CD8-positive, alpha-beta memory T cell (primary cell): ENCODE measurements at regions not wholly inside any gene's neighbourhood (a gene's known extent, or its start where the extent isn't known, plus 50 kb on each side); places are given as distances from the start of the nearest gene placed in this dataset.
"Not testable (repeated sequence)": the region's sequence is repeated elsewhere in the genome, so short reads cannot be mapped to it uniquely, and the experiment has no call there.

Source experiments
- CTCF ChIA-PET: fragments of 350-600 bp; sonication (Branson Sonifier 250); formaldehyde crosslinking; loops from one replicate; lab custom pipeline; 2021; ENCODE audit warnings: antibody characterized with exemption; lab: Charles Lee
- POLR2A ChIA-PET: fragments of 350-600 bp; sonication (Branson Sonifier 250); formaldehyde crosslinking; loops from one replicate; lab custom pipeline; 2021; ENCODE audit warnings: antibody characterized with exemption; lab: Charles Lee
- DNase-seq, 5 donors: peaks; one replicate each; pipeline versions ENCODE4 v3.0.0 to v3.0.0-alpha.2; 2020 to 2022; ENCODE audit warnings: mixed read lengths in 1 of 5
- H3K27ac ChIP-seq: one replicate; pipeline ENCODE4 v1.7.0; 2013; ENCODE audit warnings: low read depth, mild to moderate bottlenecking, low read length, moderate library complexity
- H3K27me3 ChIP-seq: 2 replicates; pipeline ENCODE4 v1.7.0; 2013; ENCODE audit warnings: low read length, mild to moderate bottlenecking; ENCODE audit not compliant: insufficient read depth, poor library complexity, severe bottlenecking
- H3K36me3 ChIP-seq: 2 replicates; pipeline ENCODE4 v1.7.0; 2013; ENCODE audit warnings: mild to moderate bottlenecking, low read length, moderate library complexity; ENCODE audit not compliant: insufficient read depth
- H3K4me1 ChIP-seq: 2 replicates; pipeline ENCODE4 v1.7.0; 2013; ENCODE audit warnings: mild to moderate bottlenecking, low read length, moderate library complexity; ENCODE audit not compliant: insufficient read depth
- H3K4me3 ChIP-seq: 2 replicates; pipeline ENCODE4 v1.7.0; 2013; ENCODE audit warnings: mild to moderate bottlenecking, low read length
- H3K9me3 ChIP-seq: 2 replicates; pipeline ENCODE4 v1.7.0; 2013; ENCODE audit warnings: mild to moderate bottlenecking, low read length
- H3K27ac Mint-ChIP-seq, 8 donors: one replicate each; pipeline ENCODE4 v1.8.0; 2020 to 2021; ENCODE audit warnings: mixed read lengths in 8 of 8, mild to moderate bottlenecking in 6 of 8, inconsistent platforms in 3 of 8, moderate library complexity in 3 of 8
- H3K27me3 Mint-ChIP-seq, 2 donors: one replicate each; pipeline ENCODE4 v1.8.0; 2020 to 2021; ENCODE audit warnings: mixed read lengths in 2 of 2, mild to moderate bottlenecking in 1 of 2, moderate library complexity in 1 of 2
- H3K36me3 Mint-ChIP-seq, 3 donors: one replicate each; pipeline ENCODE4 v1.8.0; 2020 to 2021; ENCODE audit warnings: mixed read lengths in 3 of 3, inconsistent platforms in 1 of 3, mild to moderate bottlenecking in 1 of 3
- H3K4me1 Mint-ChIP-seq, 3 donors: one replicate each; pipeline ENCODE4 v1.8.0; 2020 to 2021; ENCODE audit warnings: mixed read lengths in 3 of 3, inconsistent platforms in 1 of 3, mild to moderate bottlenecking in 1 of 3
- H3K4me3 Mint-ChIP-seq, 7 donors: one replicate each; pipeline ENCODE4 v1.8.0; 2020 to 2021; ENCODE audit warnings: mixed read lengths in 7 of 7, mild to moderate bottlenecking in 6 of 7, moderate library complexity in 4 of 7, inconsistent platforms in 2 of 7
- H3K9me3 Mint-ChIP-seq, 5 donors: one replicate each; pipeline ENCODE4 v1.8.0; 2020 to 2022; ENCODE audit warnings: mixed read lengths in 5 of 5, mild to moderate bottlenecking in 3 of 5, moderate library complexity in 2 of 5, inconsistent platforms in 1 of 5

- Mint-ChIP-seq H3K36me3 (peaks cover 0 to 3% (median 0%) of the 10 kb centered on the region in 3 donors), H3K27ac (no peak overlapping the region), H3K27me3 (peaks cover 0 to 7% of the 10 kb centered on the region in 2 donors), H3K4me3 (no peak overlapping the region), H3K4me1 (peaks cover 4 to 7% (median 5%) of the 10 kb centered on the region in 3 donors), H3K9me3 (no peaks in the 10 kb centered on the region)
- Histone ChIP-seq H3K36me3 (no peaks in the 10 kb centered on the region), H3K4me3 (no peak overlapping the region), H3K4me1 (no peaks in the 10 kb centered on the region), H3K27ac (no peak overlapping the region), H3K27me3 (no peaks in the 10 kb centered on the region), H3K9me3 (no peaks in the 10 kb centered on the region)
- ChIA-PET CTCF (no interaction called here), POLR2A (no interaction called here)
- no peak for DNase-seq
Observed at GRCh38 chr6:14287707-14288106, 170.1 kb downstream of the CD83 start.

- Histone ChIP-seq H3K4me1 (no peaks in the 10 kb centered on the region), H3K36me3 (no peaks in the 10 kb centered on the region), H3K4me3 (no peak overlapping the region), H3K27ac (no peak overlapping the region), H3K27me3 (no peaks in the 10 kb centered on the region), H3K9me3 (no peaks in the 10 kb centered on the region)
- no peak for DNase-seq
- CTCF ChIA-PET: interaction anchor here (0.7 kb wide), 1 partner anchor 12 kb away, joined by 3 read pairs; no protein-coding TSS in a partner anchor
- Mint-ChIP-seq H3K27me3 (peaks cover 0 to 7% of the 10 kb centered on the region in 2 donors), H3K4me1 (peaks cover 4 to 7% (median 5%) of the 10 kb centered on the region in 3 donors), H3K9me3 (no peaks in the 10 kb centered on the region), H3K4me3 (no peak overlapping the region), H3K36me3 (peaks cover 0 to 3% (median 0%) of the 10 kb centered on the region in 3 donors), H3K27ac (no peak overlapping the region)
- POLR2A ChIA-PET: no interaction called here
Observed at GRCh38 chr6:14288910-14289309, 171.3 kb downstream of the CD83 start.

DNA sequence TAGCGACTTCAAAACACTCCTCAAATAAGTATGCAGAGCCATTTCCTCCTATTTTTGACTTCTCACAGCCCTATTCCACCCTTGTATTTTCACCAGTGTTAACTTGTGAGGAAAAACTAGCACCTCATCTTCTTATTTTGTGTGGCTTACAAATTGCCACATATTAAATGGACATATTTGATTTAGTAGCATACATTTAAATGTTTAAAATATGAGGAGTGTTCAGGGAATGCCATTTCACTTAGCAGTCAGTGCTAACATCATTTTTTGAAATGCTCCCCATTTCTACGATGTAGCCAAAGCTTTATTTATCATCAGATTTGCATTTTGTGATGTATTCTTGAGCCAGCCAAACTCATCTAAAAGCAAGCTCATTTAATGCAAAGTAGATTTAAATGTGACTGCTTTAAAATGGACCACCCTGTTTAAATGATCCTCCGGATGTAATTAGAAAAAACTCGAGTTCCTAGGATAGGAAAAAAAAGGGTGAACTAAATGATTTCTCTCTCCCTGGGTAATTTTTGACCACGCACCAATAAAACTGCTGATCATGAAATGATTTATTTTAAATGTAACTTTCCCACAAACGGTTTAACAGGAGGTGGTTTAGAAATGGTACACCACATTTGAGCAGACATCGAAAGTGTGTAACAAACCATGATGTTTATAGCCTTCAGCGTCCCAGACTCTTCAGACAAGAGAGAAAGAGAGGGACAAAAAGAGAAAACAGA, 172.6 kb downstream of the CD83 start:
- H3K4me1 Mint-ChIP-seq: peaks cover 4 to 7% (median 5%) of the 10 kb centered on the region in 3 donors
- POLR2A ChIA-PET: no interaction called here
- H3K36me3 Mint-ChIP-seq: peaks cover 0 to 3% (median 0%) of the 10 kb centered on the region in 3 donors
- H3K27ac ChIP-seq: no peak overlapping the region
- no peak for DNase-seq
- no peaks in the 10 kb centered on the region for H3K9me3 ChIP-seq
- H3K4me1 ChIP-seq: no peaks in the 10 kb centered on the region
- no peaks in the 10 kb centered on the region for H3K36me3 ChIP-seq
- H3K27ac Mint-ChIP-seq: no peak overlapping the region
- CTCF ChIA-PET: no interaction called here
- no peaks in the 10 kb centered on the region for H3K27me3 ChIP-seq
- H3K27me3 Mint-ChIP-seq: peaks cover 0 to 7% of the 10 kb centered on the region in 2 donors
- no peak overlapping the region for H3K4me3 ChIP-seq
- H3K9me3 Mint-ChIP-seq: no peaks in the 10 kb centered on the region
- H3K4me3 Mint-ChIP-seq: no peak overlapping the region

DNA sequence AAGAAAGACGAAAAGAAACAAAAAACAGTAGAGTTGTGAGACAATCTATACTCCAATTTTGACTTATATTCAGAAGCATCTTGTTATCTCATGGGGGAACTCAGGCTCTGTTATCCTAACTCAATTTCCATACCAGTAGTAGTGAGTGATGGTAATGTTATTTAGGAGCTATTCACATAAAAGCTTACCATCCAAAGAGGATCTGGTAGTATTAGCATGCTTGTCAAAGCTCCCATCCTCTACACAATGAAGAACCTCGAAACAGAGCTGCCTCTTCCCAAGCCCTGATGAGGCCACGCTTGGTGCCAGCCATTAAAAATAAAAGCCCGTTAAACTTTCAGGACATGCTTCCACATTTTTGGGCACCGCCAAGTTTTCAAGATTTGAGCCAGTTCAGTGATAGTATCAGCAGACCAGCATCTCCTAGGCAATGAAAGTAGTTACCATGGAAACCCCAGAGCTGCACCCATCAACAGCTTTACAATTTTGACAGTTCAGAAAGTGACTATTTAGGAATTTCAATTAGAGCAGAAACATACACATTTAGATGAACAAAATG, 173.3 kb downstream of the CD83 start:
- Mint-ChIP-seq H3K4me3 (no peak overlapping the region), H3K4me1 (peaks cover 4 to 7% (median 5%) of the 10 kb centered on the region in 3 donors), H3K27me3 (peaks cover 0 to 7% of the 10 kb centered on the region in 2 donors), H3K36me3 (peaks cover 0 to 3% (median 0%) of the 10 kb centered on the region in 3 donors), H3K27ac (no peak overlapping the region), H3K9me3 (no peaks in the 10 kb centered on the region)
- H3K4me1 ChIP-seq: no peaks in the 10 kb centered on the region
- H3K27ac ChIP-seq: no peak overlapping the region
- H3K4me3 ChIP-seq: no peak overlapping the region
- H3K9me3 ChIP-seq: no peaks in the 10 kb centered on the region
- H3K36me3 ChIP-seq: no peaks in the 10 kb centered on the region
- H3K27me3 ChIP-seq: no peaks in the 10 kb centered on the region
- DNase-seq: no peak
- CTCF ChIA-PET: no interaction called here
- POLR2A ChIA-PET: no interaction called here

- Mint-ChIP-seq H3K4me1 (peaks cover 4 to 7% (median 5%) of the 10 kb centered on the region in 3 donors), H3K36me3 (peaks cover 0 to 3% (median 0%) of the 10 kb centered on the region in 3 donors), H3K27ac (no peak overlapping the region), H3K9me3 (no peaks in the 10 kb centered on the region), H3K27me3 (peaks cover 0 to 7% of the 10 kb centered on the region in 2 donors), H3K4me3 (no peak overlapping the region)
- POLR2A ChIA-PET: no interaction called here
- H3K36me3 ChIP-seq: no peaks in the 10 kb centered on the region
- no peak for DNase-seq
- H3K27me3 ChIP-seq: no peaks in the 10 kb centered on the region
- H3K27ac ChIP-seq: no peak overlapping the region
- CTCF ChIA-PET: no interaction called here
- H3K4me1 ChIP-seq: no peaks in the 10 kb centered on the region
- no peaks in the 10 kb centered on the region for H3K9me3 ChIP-seq
- no peak overlapping the region for H3K4me3 ChIP-seq
Observed at GRCh38 chr6:14291331-14291730, 173.8 kb downstream of the CD83 start.

GRCh38 chr6:14292119-14292518, 174.5 kb downstream of the CD83 start:
- no peak for DNase-seq
- Histone ChIP-seq H3K27ac (no peak overlapping the region), H3K9me3 (no peaks in the 10 kb centered on the region), H3K4me3 (no peak overlapping the region), H3K4me1 (no peaks in the 10 kb centered on the region), H3K36me3 (no peaks in the 10 kb centered on the region), H3K27me3 (no peaks in the 10 kb centered on the region)
- H3K4me1 Mint-ChIP-seq: peaks cover 4 to 7% (median 5%) of the 10 kb centered on the region in 3 donors
- peaks cover 0 to 3% (median 0%) of the 10 kb centered on the region in 3 donors for H3K36me3 Mint-ChIP-seq
- H3K27me3 Mint-ChIP-seq: peaks cover 0 to 9% of the 10 kb centered on the region in 2 donors
- H3K27ac Mint-ChIP-seq: no peak overlapping the region
- ChIA-PET POLR2A (no interaction called here), CTCF (no interaction called here)
- H3K9me3 Mint-ChIP-seq: no peaks in the 10 kb centered on the region
- no peak overlapping the region for H3K4me3 Mint-ChIP-seq

- Mint-ChIP-seq H3K27ac (no peak overlapping the region), H3K36me3 (no peaks in the 10 kb centered on the region), H3K4me1 (peaks cover 4 to 7% (median 5%) of the 10 kb centered on the region in 3 donors), H3K27me3 (peaks cover 0 to 8% of the 10 kb centered on the region in 2 donors), H3K9me3 (no peaks in the 10 kb centered on the region), H3K4me3 (no peak overlapping the region)
- Histone ChIP-seq H3K27ac (no peak overlapping the region), H3K4me3 (no peak overlapping the region), H3K9me3 (no peaks in the 10 kb centered on the region), H3K4me1 (no peaks in the 10 kb centered on the region), H3K36me3 (no peaks in the 10 kb centered on the region), H3K27me3 (no peaks in the 10 kb centered on the region)
- DNase-seq: no peak
- CTCF ChIA-PET: interaction anchor here (0.9 to 1.5 kb wide), 2 partner anchors 25 to 72 kb away, joined by 3 read pairs; no protein-coding TSS in a partner anchor
- POLR2A ChIA-PET: interaction anchor here (0.5 kb wide), 1 partner anchor 1163 kb away, joined by 9 read pairs; no protein-coding TSS in a partner anchor
Observed at GRCh38 chr6:14294270-14294951, 176.8 kb downstream of the CD83 start.

DNA sequence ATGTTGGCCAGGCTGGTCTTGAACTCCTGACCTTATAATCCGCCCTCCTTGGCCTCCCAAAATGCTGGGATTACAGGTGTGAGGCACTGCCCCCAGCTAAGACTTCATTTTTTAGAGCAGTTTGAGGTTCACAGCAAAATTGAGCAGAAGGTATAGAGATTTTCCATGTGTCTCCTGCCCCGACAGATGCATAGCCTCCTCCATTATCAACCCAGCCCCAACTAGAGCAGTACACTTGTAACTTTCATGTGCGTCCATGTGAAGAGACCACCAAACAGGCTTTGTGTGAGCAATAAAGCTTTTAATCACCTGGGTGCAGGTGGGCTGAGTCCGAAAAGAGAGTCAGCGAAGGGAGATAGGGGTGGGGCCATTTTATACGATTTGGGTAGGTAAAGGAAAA, 179.1 kb downstream of the CD83 start:
- H3K4me3 ChIP-seq, H3K27ac Mint-ChIP-seq, H3K9me3 Mint-ChIP-seq, H3K27me3 ChIP-seq, H3K4me1 Mint-ChIP-seq, DNase-seq, H3K27me3 Mint-ChIP-seq, H3K4me3 Mint-ChIP-seq, CTCF ChIA-PET, H3K4me1 ChIP-seq, H3K9me3 ChIP-seq, H3K27ac ChIP-seq, POLR2A ChIA-PET, H3K36me3 ChIP-seq, H3K36me3 Mint-ChIP-seq: not testable (repeated sequence)
